ENCODE measurements at regions not wholly inside any gene's neighbourhood (a gene's known extent, or its start where the extent isn't known, plus 50 kb on each side); places are given as distances from the start of the nearest gene placed in this dataset.

DNA sequence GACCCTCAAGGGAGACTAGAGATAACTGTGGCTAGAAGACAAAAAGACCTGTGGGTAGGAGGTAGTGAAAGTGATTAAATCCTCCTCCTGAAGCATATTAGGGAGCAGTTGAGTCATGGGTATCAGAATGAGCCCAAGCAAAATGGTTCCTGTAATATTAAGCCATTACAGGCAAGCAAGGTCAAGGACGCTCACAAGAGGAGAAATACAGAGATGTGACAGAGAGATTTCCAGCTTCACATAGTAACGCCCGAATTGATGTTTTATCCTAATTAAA lies 77.7 kb downstream of the FAM76B start:
- Histone ChIP-seq H3K4me3 (no peak overlapping the region), H3K36me3 (no peaks in the 10 kb centered on the region), H3K9me3 (no peaks in the 10 kb centered on the region), H3K4me1 (no peaks in the 10 kb centered on the region), H3K27ac (no peak overlapping the region), H3K27me3 (no peaks in the 10 kb centered on the region)
- WGBS, 2 donors (ENCODE audit: low coverage in 1 of 2): 93 to 96% methylated on average over 3 of the region's 3 CpGs
- no peak for ATAC-seq
- TF ChIP-seq POLR2A (IDR thresholded peaks at IDR 0.05) (no peak), POLR2AphosphoS5 (IDR thresholded peaks at IDR 0.05) (no peak), EP300 (IDR thresholded peaks at IDR 0.05) (no peak)
- TF ChIP-seq, protein P1, sequence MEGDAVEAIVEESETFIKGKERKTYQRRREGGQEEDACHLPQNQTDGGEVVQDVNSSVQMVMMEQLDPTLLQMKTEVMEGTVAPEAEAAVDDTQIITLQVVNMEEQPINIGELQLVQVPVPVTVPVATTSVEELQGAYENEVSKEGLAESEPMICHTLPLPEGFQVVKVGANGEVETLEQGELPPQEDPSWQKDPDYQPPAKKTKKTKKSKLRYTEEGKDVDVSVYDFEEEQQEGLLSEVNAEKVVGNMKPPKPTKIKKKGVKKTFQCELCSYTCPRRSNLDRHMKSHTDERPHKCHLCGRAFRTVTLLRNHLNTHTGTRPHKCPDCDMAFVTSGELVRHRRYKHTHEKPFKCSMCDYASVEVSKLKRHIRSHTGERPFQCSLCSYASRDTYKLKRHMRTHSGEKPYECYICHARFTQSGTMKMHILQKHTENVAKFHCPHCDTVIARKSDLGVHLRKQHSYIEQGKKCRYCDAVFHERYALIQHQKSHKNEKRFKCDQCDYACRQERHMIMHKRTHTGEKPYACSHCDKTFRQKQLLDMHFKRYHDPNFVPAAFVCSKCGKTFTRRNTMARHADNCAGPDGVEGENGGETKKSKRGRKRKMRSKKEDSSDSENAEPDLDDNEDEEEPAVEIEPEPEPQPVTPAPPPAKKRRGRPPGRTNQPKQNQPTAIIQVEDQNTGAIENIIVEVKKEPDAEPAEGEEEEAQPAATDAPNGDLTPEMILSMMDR (IDR thresholded peaks at IDR 0.05): no peak

DNA sequence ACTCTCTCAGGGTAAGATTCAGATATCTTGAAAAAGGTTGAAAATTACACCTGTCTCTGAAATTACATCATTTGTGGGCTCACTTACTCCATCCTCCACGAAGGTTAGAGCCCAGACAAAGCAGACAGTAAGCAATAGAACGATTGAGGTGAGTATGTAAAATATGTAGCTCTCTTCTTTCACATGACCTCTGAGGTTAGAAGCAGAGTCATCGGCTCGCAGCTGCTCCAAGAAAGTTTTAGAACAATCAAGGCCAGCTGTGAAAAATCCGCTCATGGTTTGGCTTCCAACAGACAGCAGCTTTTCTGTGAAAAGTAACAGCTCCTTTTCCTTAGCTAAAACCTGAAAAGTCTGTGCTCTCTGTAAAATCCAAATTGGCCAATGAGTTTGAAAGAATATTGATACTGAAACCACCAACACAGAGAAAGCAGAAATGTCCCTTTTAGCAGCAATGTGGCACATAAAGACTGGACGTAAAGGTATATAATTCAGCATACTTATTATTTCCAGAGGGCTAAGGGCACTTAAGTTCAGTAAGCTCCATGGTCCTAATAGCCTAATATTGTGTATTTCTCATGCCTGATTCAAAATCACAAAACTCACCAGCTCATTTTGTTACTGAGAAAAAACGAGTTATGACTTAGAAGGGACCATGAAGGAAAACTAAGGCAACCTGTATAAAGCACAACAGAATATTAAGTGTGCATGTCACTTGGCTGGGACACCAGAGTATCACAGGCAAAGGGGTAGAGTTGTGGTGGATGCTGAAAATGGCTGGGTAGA lies 78.2 kb downstream of the FAM76B start:
- Histone ChIP-seq H3K27me3 (no peaks in the 10 kb centered on the region), H3K9me3 (no peaks in the 10 kb centered on the region), H3K4me3 (no peak overlapping the region), H3K4me1 (peaks cover 0 to under 1% (median 0%) of the 10 kb centered on the region in 3 donors), H3K36me3 (no peaks in the 10 kb centered on the region), H3K27ac (no peak overlapping the region)
- ATAC-seq: no peak
- no peak for TF ChIP-seq POLR2A (IDR thresholded peaks at IDR 0.05)
- TF ChIP-seq EP300 (IDR thresholded peaks at IDR 0.05): no peak
- TF ChIP-seq POLR2AphosphoS5 (IDR thresholded peaks at IDR 0.05): no peak
- TF ChIP-seq, protein P1 (IDR thresholded peaks at IDR 0.05): no peak
- 50 to 71% methylated on average over 5 to 7 of the region's 7 CpGs for WGBS, 2 donors (ENCODE audit: low coverage in 1 of 2)

DNA sequence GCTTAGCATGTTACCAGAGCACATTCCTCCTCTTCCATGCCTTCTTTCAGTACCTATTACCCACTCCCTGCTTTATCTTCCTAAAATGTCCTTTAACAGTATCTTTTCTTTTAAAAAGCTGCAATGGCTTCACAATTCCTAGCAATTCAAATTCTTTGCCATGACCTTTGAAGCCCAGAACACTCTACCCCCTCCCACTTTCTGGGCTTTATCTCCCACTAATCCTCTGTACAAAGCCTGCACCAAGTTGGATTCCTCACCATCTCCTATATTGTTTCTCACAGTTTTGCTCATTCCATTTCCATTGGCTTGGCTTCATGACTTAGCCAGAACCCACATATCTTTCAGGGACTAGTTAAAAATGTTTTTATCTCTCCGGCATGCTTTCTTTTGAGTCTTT lies 80.9 kb downstream of the FAM76B start:
- no peaks in the 10 kb centered on the region for H3K9me3 ChIP-seq
- no peak overlapping the region for H3K4me3 ChIP-seq
- no peak for ATAC-seq
- no peak for TF ChIP-seq POLR2A (IDR thresholded peaks at IDR 0.05)
- TF ChIP-seq EP300 (IDR thresholded peaks at IDR 0.05): no peak
- TF ChIP-seq, protein P1 (IDR thresholded peaks at IDR 0.05): no peak
- no peak for TF ChIP-seq POLR2AphosphoS5 (IDR thresholded peaks at IDR 0.05)
- H3K4me1 ChIP-seq: peaks cover 10 to 27% (median 21%) of the 10 kb centered on the region in 3 donors
- 100% methylated on average over 1 of the region's 1 CpG for WGBS, 2 donors (ENCODE audit: low coverage in 1 of 2)
- no peaks in the 10 kb centered on the region for H3K27me3 ChIP-seq
- no peak overlapping the region for H3K27ac ChIP-seq
- no peaks in the 10 kb centered on the region for H3K36me3 ChIP-seq

DNA sequence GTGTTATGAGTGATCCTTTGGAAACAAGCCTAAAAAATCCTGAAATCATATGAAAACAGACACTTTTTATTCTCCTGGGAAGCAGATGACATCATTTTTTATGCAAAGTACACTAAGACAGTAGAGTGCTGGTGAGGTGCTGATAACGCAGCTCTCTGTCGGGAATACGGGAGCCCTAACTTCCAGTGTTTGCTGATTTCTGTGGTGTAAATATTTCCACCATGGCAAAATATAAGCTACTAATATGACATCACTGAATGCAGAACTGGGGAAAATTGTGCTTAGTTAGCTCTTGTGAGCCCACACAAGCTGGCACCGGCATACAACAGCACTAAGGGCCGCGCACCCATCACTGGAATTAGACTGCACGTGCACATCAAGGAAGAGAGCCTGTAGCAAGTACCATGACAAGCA lies 82.6 kb downstream of the FAM76B start:
- TF ChIP-seq POLR2A (IDR thresholded peaks at IDR 0.05) (no peak), EP300 (IDR thresholded peaks at IDR 0.05) (no peak), POLR2AphosphoS5 (IDR thresholded peaks at IDR 0.05) (no peak)
- TF ChIP-seq, protein P1 (IDR thresholded peaks at IDR 0.05): no peak
- H3K27me3 ChIP-seq: no peaks in the 10 kb centered on the region
- H3K27ac ChIP-seq: no peak overlapping the region
- H3K36me3 ChIP-seq: no peaks in the 10 kb centered on the region
- H3K4me1 ChIP-seq: peaks cover 14 to 44% (median 26%) of the 10 kb centered on the region in 3 donors
- ATAC-seq: no peak
- no peak overlapping the region for H3K4me3 ChIP-seq
- 67 to 82% methylated on average over 5 to 7 of the region's 7 CpGs for WGBS, 2 donors (ENCODE audit: low coverage in 1 of 2)
- no peaks in the 10 kb centered on the region for H3K9me3 ChIP-seq

DNA sequence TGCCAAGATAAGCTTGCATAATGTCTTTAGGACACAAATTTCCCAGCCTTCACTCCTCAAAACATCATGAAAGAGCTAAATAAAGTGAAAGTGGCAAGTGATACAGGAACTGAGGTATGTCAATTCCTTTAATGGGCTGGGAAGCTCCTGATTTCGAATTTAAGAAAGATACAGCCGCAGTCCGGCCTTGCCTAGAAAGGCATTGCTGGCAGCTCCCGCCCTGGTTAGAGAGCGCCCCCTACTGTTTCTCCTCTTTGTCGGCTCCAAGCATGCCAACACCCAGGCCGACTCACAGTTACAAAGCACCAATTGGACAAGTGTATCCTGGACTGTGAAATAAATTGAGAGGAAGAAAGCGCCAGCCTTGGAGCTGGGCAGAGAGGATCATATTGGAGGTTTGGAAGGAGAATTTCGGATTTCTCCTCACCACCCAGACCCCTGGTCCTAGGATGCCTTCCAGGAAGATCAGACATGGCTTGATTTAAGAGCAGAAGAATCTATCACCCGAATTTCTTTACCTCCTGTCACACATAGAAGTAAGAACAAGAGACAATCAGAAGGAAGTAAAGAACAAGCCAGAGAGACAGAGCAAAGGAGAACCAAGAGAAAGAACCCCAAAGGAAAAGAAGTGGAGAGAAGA lies 84.0 kb downstream of the FAM76B start:
- H3K27ac ChIP-seq: peak overlapping the region; percentile 61 to 85 (median 74)
- H3K27me3 ChIP-seq: no peaks in the 10 kb centered on the region
- no peaks in the 10 kb centered on the region for H3K9me3 ChIP-seq
- WGBS, 2 donors (ENCODE audit: low coverage in 1 of 2): 9 to 14% methylated on average over 9 to 10 of the region's 10 CpGs
- H3K4me1 ChIP-seq: peaks cover 14 to 58% (median 26%) of the 10 kb centered on the region in 3 donors
- no peaks in the 10 kb centered on the region for H3K36me3 ChIP-seq
- peak; percentile 95 for ATAC-seq
- H3K4me3 ChIP-seq: no peak overlapping the region
- TF ChIP-seq EP300 (IDR thresholded peaks at IDR 0.05): no peak
- peak; percentile 66 for TF ChIP-seq POLR2AphosphoS5 (IDR thresholded peaks at IDR 0.05)
- TF ChIP-seq, protein P1 (IDR thresholded peaks at IDR 0.05): peak; percentile 91 to 96 (median 94)
